Ishikawa (cell line): ENCODE measurements at regions not wholly inside any gene's neighbourhood (a gene's known extent, or its start where the extent isn't known, plus 50 kb on each side); places are given as distances from the start of the nearest gene placed in this dataset.

ENCODE experiments used
- CEBPB ChIP-seq: IDR thresholded peaks from 2 replicates; pipeline ENCODE4 v1.6.1; 2012
- CREB1 ChIP-seq: IDR thresholded peaks from 2 replicates; pipeline ENCODE4 v1.6.1; 2012; ENCODE audit warnings: low read depth
- EGR1 ChIP-seq: IDR thresholded peaks from 2 replicates; pipeline ENCODE4 v1.6.1; 2012
- EP300 ChIP-seq: IDR thresholded peaks from 2 replicates; pipeline ENCODE4 v1.6.1; 2012; ENCODE audit warnings: borderline replicate concordance
- FOXM1 ChIP-seq: IDR thresholded peaks from 2 replicates; pipeline ENCODE4 v1.6.1; 2012; ENCODE audit warnings: low read depth, borderline replicate concordance
- NFIC ChIP-seq: IDR thresholded peaks from 2 replicates; pipeline ENCODE4 v1.6.1; 2012
- RAD21 ChIP-seq: IDR thresholded peaks from 2 replicates; pipeline ENCODE4 v1.6.1; 2012; ENCODE audit warnings: low read depth
- TAF1 ChIP-seq: IDR thresholded peaks from 2 replicates; pipeline ENCODE4 v1.6.1; 2012; ENCODE audit warnings: low read depth, mild to moderate bottlenecking
- TCF12 ChIP-seq: IDR thresholded peaks from 2 replicates; pipeline ENCODE4 v1.6.1; 2012; ENCODE audit warnings: low read depth
- TEAD4 ChIP-seq: IDR thresholded peaks from 2 replicates; pipeline ENCODE4 v1.6.1; 2012
- YY1 ChIP-seq: IDR thresholded peaks from 2 replicates; pipeline ENCODE4 v1.6.1; 2012; ENCODE audit warnings: low read depth
- ZBTB7A ChIP-seq: IDR thresholded peaks from 2 replicates; pipeline ENCODE4 v1.6.1; 2012; ENCODE audit warnings: low read depth
- TF ChIP-seq, protein P1 (sequence below): IDR thresholded peaks from 2 replicates; pipeline ENCODE4 v1.6.1; 2012
- TF ChIP-seq, protein P2 (sequence below): IDR thresholded peaks from 2 replicates; pipeline ENCODE4 v1.6.1; 2012
- TF ChIP-seq, protein P3 (sequence below): IDR thresholded peaks from 2 replicates; pipeline ENCODE4 v1.6.1; 2012; ENCODE audit warnings: low read depth, mild to moderate bottlenecking

DNA sequence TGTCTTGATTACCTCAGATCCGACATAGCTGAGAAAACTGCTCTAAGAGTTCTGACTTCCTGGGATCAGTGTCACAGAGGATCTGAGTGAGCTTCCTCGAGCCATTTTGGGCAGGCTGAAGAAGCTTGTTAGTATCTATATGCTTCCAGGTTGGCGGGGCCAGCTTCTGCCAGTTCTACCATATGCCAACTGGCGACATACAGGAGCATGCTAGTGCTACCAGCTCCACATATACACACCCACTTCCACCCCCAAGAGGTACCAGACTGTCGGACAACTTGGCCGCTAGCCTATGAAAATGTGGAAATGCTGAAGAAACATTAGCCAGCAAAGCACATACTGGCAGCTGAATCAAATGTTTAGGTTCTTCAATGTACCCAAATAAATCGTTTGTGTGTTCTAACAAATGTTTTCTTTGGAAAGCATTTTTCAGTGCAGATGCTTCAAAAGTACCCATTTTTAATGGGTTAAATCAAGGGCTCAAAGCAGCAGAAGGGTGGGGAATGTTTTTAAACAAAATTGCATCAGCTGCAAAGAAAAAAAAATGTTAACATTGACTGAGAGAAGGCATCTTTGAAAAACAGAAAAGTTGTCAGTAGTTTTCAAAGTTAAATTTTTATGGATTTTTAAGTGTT is 163.7 kb downstream of the KLF12 start:
- TF ChIP-seq EP300, result no peak
- TF ChIP-seq, protein P1, sequence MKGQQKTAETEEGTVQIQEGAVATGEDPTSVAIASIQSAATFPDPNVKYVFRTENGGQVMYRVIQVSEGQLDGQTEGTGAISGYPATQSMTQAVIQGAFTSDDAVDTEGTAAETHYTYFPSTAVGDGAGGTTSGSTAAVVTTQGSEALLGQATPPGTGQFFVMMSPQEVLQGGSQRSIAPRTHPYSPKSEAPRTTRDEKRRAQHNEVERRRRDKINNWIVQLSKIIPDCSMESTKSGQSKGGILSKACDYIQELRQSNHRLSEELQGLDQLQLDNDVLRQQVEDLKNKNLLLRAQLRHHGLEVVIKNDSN, result no peak
- no peak for TF ChIP-seq YY1
- no peak for TF ChIP-seq TCF12
- no peak for TF ChIP-seq EGR1
- TF ChIP-seq, protein P2, sequence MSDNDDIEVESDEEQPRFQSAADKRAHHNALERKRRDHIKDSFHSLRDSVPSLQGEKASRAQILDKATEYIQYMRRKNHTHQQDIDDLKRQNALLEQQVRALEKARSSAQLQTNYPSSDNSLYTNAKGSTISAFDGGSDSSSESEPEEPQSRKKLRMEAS, result no peak
- TF ChIP-seq TAF1, result no peak
- no peak for TF ChIP-seq CREB1
- no peak for TF ChIP-seq TEAD4
- no peak for TF ChIP-seq NFIC
- TF ChIP-seq ZBTB7A, result no peak
- TF ChIP-seq, protein P3, sequence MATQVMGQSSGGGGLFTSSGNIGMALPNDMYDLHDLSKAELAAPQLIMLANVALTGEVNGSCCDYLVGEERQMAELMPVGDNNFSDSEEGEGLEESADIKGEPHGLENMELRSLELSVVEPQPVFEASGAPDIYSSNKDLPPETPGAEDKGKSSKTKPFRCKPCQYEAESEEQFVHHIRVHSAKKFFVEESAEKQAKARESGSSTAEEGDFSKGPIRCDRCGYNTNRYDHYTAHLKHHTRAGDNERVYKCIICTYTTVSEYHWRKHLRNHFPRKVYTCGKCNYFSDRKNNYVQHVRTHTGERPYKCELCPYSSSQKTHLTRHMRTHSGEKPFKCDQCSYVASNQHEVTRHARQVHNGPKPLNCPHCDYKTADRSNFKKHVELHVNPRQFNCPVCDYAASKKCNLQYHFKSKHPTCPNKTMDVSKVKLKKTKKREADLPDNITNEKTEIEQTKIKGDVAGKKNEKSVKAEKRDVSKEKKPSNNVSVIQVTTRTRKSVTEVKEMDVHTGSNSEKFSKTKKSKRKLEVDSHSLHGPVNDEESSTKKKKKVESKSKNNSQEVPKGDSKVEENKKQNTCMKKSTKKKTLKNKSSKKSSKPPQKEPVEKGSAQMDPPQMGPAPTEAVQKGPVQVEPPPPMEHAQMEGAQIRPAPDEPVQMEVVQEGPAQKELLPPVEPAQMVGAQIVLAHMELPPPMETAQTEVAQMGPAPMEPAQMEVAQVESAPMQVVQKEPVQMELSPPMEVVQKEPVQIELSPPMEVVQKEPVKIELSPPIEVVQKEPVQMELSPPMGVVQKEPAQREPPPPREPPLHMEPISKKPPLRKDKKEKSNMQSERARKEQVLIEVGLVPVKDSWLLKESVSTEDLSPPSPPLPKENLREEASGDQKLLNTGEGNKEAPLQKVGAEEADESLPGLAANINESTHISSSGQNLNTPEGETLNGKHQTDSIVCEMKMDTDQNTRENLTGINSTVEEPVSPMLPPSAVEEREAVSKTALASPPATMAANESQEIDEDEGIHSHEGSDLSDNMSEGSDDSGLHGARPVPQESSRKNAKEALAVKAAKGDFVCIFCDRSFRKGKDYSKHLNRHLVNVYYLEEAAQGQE, result no peak
- TF ChIP-seq RAD21, result no peak
- TF ChIP-seq FOXM1, result no peak
- no peak for TF ChIP-seq CEBPB

DNA sequence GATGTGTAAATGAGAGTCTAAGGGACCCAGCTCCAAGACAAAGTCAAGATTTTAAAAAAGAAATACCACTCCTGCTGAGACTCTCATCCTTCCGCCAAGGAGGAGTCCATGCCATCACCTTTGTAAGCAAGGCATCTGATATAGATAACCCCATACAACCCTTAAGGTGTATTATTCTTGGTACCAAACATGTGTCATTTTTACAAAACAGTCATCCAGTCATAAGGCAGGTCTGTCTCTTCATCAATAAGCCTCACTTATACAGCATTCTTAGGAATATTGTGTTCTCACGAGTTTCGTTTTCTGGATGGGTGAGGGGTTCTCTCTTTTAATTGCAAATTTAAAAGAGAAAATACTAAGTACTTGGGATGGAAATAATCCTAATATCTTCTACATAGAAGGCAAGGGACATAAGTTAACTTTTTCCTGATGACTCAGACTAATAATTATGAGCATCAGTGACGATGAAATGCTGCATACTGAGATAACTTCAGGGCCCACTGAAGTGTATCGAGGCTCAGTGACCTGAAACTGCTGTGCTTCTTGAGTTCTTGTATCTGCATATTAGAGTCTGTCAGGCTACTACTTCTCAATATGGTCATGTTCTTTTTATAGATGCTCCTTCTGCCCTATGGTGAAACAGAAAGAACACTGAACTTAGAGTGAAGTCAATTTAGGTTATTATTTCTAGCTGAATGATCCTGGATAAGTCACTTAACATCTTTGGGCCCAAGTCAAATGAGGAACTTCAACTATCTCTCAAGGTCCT is 166.6 kb downstream of the KLF12 start:
- no peak for TF ChIP-seq CREB1
- no peak for TF ChIP-seq TEAD4
- TF ChIP-seq YY1, result no peak
- no peak for TF ChIP-seq TAF1
- TF ChIP-seq CEBPB, result no peak
- TF ChIP-seq, protein P2, result no peak
- no peak for TF ChIP-seq ZBTB7A
- TF ChIP-seq, protein P1, result no peak
- TF ChIP-seq EP300, result no peak
- no peak for TF ChIP-seq RAD21
- no peak for TF ChIP-seq FOXM1
- TF ChIP-seq NFIC, result no peak
- TF ChIP-seq EGR1, result no peak
- TF ChIP-seq, protein P3, result no peak
- no peak for TF ChIP-seq TCF12

DNA sequence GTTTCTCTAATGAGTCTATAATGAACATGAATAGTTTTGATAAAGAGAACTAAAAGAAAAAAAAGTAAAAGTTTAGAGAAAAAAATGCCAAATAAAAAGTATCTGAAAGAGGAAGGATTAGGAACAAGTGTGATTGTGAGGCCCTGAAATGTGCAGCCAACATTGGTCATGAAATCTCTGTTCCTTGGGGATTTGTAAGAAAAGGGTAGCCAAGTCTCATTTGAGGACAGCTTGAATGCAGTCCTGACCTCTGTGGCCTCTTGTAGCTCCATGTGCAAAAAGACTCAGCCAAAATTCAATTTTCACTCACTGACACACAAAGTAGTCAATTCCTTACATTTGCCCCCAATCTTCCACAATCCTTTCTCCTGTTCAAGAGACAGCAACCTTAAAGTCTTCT is 167.9 kb downstream of the KLF12 start:
- no peak for TF ChIP-seq CREB1
- TF ChIP-seq EGR1, result no peak
- no peak for TF ChIP-seq CEBPB
- no peak for TF ChIP-seq RAD21
- no peak for TF ChIP-seq TAF1
- TF ChIP-seq FOXM1, result no peak
- TF ChIP-seq, protein P1, result no peak
- no peak for TF ChIP-seq TCF12
- TF ChIP-seq ZBTB7A, result no peak
- no peak for TF ChIP-seq TEAD4
- TF ChIP-seq EP300, result no peak
- TF ChIP-seq, protein P2, result no peak
- TF ChIP-seq, protein P3, result no peak
- TF ChIP-seq NFIC, result no peak
- TF ChIP-seq YY1, result no peak
